ENCODE measurements at regions not wholly inside any gene's neighbourhood (a gene's known extent, or its start where the extent isn't known, plus 50 kb on each side); places are given as distances from the start of the nearest gene placed in this dataset.
A peak's percentile ranks its signal among the peaks of the same experiment; 100 is the strongest.

DNA sequence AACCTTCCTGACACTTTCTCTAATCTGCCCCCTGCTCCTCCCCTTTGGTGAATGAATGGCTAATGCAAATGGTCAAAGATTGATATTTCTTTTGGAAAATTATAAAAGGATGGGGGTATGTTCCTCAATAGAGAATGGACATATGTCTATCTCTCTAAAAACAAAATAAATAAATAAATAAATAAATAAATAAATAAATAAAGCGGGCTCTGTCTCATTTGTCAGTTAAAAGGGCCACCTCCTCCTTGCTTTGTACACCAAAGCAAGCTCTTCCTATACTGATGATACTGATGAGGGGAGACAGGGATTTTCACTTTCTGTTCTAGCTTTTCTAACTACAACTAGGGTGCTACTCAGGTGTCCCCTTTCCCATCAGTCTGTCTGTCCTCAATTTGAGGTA lies 135.5 kb upstream of the SPACA1 start:
- no peaks in the 10 kb centered on the region for H3K9me3 ChIP-seq
- H3K4me3 ChIP-seq, result no peak overlapping the region
- ATAC-seq, result no peak
- DNase-seq, result no peak
- TF ChIP-seq, protein P1, sequence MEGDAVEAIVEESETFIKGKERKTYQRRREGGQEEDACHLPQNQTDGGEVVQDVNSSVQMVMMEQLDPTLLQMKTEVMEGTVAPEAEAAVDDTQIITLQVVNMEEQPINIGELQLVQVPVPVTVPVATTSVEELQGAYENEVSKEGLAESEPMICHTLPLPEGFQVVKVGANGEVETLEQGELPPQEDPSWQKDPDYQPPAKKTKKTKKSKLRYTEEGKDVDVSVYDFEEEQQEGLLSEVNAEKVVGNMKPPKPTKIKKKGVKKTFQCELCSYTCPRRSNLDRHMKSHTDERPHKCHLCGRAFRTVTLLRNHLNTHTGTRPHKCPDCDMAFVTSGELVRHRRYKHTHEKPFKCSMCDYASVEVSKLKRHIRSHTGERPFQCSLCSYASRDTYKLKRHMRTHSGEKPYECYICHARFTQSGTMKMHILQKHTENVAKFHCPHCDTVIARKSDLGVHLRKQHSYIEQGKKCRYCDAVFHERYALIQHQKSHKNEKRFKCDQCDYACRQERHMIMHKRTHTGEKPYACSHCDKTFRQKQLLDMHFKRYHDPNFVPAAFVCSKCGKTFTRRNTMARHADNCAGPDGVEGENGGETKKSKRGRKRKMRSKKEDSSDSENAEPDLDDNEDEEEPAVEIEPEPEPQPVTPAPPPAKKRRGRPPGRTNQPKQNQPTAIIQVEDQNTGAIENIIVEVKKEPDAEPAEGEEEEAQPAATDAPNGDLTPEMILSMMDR (IDR thresholded peaks at IDR 0.05), result no peak
- H3K4me1 ChIP-seq (ENCODE audit: low read depth), result no peaks in the 10 kb centered on the region
- intact Hi-C loops (cut with DNase I, micrococcal nuclease), result no loop called here
- no peaks in the 10 kb centered on the region for H3K36me3 ChIP-seq (ENCODE audit: low read depth)

- no peak overlapping the region for H3K4me3 ChIP-seq
- TF ChIP-seq, protein P1 (IDR thresholded peaks at IDR 0.05), result no peak
- H3K4me1 ChIP-seq (ENCODE audit: low read depth), result no peaks in the 10 kb centered on the region
- no peaks in the 10 kb centered on the region for H3K36me3 ChIP-seq (ENCODE audit: low read depth)
- H3K9me3 ChIP-seq, result no peaks in the 10 kb centered on the region
- ATAC-seq (no peak), DNase-seq (no peak)
- intact Hi-C loops (cut with DNase I, micrococcal nuclease), result no loop called here
Measured at GRCh38 chr6:87909849-87910248, 137.8 kb upstream of the SPACA1 start.

DNA sequence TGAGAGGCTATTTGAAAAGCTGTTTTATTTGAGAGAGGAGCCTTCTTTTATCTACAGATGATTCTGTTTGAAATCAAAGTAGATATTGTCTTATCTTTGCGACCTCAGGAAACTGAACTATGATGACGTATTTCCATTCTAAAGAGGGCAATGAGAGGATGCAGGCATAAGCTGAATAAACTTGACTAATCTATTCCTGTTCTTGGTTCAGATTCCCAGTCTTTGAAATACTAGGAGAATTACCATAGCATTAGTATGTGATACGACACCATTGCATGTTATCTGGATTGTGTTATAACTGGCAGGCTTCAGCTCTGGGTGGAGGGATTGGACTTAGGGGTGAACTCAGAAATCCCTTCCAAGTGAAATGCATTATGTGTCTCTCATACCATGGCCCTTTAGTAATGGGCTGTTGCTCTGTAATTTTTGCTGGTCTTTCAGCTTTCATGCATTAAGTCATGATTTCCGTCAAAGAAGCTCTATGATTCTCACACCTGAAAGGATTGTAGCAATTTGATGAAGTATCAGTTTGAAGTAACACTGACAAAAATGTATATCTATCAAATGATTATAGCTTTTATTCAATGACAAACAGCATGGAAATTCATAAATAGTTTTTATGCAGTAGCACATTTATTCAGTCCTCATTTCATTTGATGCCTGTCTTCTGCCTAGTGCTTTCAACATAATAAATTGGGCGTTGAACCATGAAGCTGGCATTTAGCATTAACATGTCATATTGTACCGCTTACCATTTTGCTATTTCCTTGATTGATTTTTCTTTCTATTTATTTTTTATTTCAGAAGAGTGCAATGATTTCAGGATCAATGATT lies 138.4 kb upstream of the SPACA1 start:
- H3K9me3 ChIP-seq, result no peaks in the 10 kb centered on the region
- no peaks in the 10 kb centered on the region for H3K4me1 ChIP-seq (ENCODE audit: low read depth)
- H3K4me3 ChIP-seq, result no peak overlapping the region
- TF ChIP-seq, protein P1 (IDR thresholded peaks at IDR 0.05), result no peak
- H3K36me3 ChIP-seq (ENCODE audit: low read depth), result no peaks in the 10 kb centered on the region
- intact Hi-C loops (cut with DNase I, micrococcal nuclease), result no loop called here
- DNase-seq (no peak), ATAC-seq (no peak)

DNA sequence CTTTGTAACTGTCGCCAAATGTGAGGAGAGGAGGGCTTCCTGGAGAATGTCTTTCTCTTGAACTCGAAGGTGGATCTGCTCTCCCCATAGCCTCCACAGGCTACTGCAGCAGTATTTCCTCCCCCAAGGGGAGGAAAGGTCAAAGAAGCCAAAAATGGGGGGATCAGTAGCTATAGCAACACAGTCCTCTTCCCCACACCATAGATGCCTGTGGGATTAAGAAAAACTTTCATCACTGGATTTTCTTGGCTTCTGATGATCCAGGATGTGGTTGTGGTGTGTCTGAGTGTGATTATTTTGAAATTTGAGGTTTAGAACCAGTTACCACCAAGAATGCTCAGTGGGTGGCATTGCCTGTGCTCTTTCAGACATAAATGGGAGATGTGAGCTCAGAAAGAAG lies 140.1 kb upstream of the SPACA1 start:
- TF ChIP-seq, protein P1 (IDR thresholded peaks at IDR 0.05), result no peak
- ATAC-seq (peak; percentile 27), DNase-seq (no peak)
- H3K4me3 ChIP-seq, result no peak overlapping the region
- intact Hi-C loops (cut with DNase I, micrococcal nuclease), result no loop called here
- H3K36me3 ChIP-seq (ENCODE audit: low read depth), result no peaks in the 10 kb centered on the region
- H3K9me3 ChIP-seq, result no peaks in the 10 kb centered on the region
- H3K4me1 ChIP-seq (ENCODE audit: low read depth), result no peaks in the 10 kb centered on the region

- no peak overlapping the region for H3K4me3 ChIP-seq
- TF ChIP-seq, protein P1 (IDR thresholded peaks at IDR 0.05), result no peak
- no peaks in the 10 kb centered on the region for H3K4me1 ChIP-seq (ENCODE audit: low read depth)
- no peak for DNase-seq
- intact Hi-C loops (cut with DNase I, micrococcal nuclease), result no loop called here
- no peaks in the 10 kb centered on the region for H3K9me3 ChIP-seq
- no peaks in the 10 kb centered on the region for H3K36me3 ChIP-seq (ENCODE audit: low read depth)
- no peak for ATAC-seq
Measured at GRCh38 chr6:87905101-87905641, 142.5 kb upstream of the SPACA1 start.

All from mucosa of descending colon (tissue), 3 donors.